ENCODE measurements at regions not wholly inside any gene's neighbourhood (a gene's known extent, or its start where the extent isn't known, plus 50 kb on each side); places are given as distances from the start of the nearest gene placed in this dataset.

- DNase-seq (ENCODE audit: low spot score) = no peak
Measured at GRCh38 chr3:178392511-178392926, 143.7 kb upstream of the KCNMB2 start.

DNA sequence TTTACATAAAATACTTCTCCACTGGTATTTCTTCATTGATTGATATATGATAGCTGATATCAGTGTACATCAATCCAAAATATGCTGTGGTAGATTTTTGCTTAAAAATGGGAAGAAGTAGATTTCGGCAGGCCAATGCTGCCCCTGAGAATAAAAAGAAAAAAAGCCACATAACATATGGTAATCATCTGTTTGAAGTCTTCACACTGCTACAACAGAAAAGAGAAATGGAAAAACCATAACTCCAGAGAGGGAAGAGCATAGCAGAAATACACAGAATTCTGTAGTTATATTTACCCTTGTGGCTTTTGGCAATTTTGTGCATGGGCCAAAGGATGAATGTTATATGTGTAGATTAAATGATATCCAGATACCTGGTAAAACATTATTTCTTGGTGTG lies 143.1 kb upstream of the KCNMB2 start:
- no peak for DNase-seq (ENCODE audit: low spot score)

- no peak for DNase-seq (ENCODE audit: low spot score)
Measured at GRCh38 chr3:178393824-178394223, 142.4 kb upstream of the KCNMB2 start.

DNA sequence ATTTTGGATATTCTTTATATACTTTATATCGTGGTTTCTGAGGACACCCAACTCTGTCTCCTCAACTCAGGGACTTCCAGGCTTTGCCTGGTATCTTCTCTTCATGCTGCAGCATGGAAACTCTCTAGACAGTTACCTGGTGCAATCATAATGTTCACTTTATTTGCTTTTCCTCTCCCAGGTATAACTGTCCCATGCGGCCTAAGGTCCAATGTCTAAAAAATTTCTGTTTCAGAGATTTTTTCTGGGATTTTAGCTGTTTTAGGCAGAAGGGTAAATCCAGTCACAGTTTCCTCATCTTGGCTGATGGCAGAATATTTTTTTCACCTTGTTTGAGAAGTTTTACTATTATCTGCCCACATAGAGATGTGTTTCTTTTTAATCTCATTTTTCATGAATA lies 139.9 kb upstream of the KCNMB2 start:
- DNase-seq (ENCODE audit: low spot score) = no peak

- DNase-seq (ENCODE audit: low spot score) = no peak
Measured at GRCh38 chr3:178397202-178397601, 139.0 kb upstream of the KCNMB2 start.

DNA sequence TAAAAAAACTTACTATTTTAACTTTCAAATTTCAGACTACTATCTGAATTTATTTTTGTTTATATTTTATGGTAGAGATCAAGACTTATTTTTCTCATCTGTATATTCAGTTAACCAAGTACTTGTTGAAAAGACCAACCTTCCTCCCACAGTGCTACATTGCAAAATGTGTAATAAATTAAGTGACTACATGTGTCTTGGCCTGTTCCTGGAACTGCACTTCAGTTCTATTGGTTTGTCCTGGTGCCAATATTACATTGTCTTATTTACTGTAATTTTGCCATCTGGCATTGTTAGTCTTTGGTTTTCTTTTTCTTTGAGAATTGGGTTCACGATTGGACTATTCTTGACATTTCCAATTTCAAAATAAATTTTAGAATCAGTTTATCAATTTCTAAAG lies 138.4 kb upstream of the KCNMB2 start:
- no peak for DNase-seq (ENCODE audit: low spot score)

GRCh38 chr3:178404961-178405360 lies 131.3 kb upstream of the KCNMB2 start:
- DNase-seq (ENCODE audit: low spot score) = no peak

DNA sequence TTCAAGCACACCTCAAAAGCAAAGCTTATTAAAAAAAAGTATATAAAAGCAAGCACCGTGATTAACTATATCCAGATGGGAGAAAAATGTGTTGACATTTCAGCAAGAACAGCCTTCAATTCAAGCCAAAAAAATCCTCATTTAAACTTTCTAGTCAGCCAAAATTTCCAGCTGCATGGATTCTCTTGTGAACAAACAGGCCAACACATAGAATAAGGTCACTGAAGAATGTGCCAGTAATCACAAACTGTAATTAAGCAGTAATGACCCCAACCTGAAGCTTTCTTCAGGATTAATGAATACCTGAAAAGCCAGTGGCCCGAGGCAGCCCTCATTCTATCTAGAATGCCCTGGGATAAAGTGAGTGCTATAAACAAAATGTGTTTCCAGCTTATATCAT lies 130.7 kb upstream of the KCNMB2 start:
- no peak for DNase-seq (ENCODE audit: low spot score)

DNA sequence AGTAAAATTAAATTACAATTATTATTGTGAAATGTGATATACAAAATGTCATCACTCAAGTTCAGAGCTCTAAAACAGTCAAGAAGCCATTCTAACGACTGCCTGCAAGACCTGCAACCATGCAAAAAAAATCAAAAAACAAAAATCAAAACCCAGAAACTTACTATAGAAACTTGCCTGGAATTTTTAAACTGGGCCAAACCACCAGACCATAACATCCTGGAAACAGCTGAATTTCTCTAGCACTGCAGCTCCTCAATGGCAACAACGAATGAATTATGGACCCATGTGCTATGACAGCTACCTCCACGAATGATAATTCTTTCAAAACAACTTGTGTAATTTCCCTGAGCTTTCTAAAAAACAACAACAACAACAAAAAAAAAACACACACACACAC lies 130.0 kb upstream of the KCNMB2 start:
- DNase-seq (ENCODE audit: low spot score) = no peak

GRCh38 chr3:178415384-178415783 lies 120.9 kb upstream of the KCNMB2 start:
- DNase-seq (ENCODE audit: low spot score) = no peak

DNA sequence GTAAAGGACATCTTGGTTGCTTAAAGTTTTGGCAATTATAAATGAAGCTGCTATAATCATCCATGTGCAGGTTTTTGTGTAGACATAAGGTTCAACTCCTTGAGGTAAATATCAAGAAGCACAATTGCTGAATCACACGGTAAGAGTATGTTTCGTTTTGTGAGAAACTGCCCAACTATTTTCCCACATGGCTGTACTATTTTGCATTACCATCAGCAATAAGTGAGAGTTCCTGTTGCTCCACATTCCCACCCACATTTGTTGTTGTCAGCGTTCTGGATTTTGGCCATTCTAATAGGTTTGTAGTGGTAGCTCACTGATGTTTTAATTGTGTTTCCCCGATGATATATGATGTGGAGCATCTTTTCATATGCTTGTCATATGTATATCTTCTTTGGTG lies 118.5 kb upstream of the KCNMB2 start:
- no peak for DNase-seq (ENCODE audit: low spot score)

GRCh38 chr3:178419071-178419470 lies 117.2 kb upstream of the KCNMB2 start:
- no peak for DNase-seq (ENCODE audit: low spot score)

DNA sequence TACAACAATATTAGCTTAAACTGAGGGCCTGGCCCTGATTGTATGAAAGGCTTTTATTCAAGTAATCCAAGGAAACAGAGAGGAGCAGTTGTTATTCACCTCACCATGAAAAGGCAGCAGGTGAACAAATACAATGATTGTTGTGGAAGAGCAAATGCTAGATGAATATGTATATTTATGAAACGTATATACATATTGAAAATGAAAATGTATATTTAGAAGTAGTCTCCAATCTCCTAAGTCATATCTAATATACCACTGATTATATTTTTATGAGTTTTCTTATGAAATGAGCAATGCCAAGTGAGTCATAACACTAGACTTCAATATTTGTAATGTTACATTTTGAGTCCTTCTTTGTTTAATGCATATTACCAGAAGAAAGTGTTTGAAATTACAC lies 116.2 kb upstream of the KCNMB2 start:
- DNase-seq (ENCODE audit: low spot score) = no peak

GRCh38 chr3:178421069-178421468 lies 115.2 kb upstream of the KCNMB2 start:
- no peak for DNase-seq (ENCODE audit: low spot score)

DNA sequence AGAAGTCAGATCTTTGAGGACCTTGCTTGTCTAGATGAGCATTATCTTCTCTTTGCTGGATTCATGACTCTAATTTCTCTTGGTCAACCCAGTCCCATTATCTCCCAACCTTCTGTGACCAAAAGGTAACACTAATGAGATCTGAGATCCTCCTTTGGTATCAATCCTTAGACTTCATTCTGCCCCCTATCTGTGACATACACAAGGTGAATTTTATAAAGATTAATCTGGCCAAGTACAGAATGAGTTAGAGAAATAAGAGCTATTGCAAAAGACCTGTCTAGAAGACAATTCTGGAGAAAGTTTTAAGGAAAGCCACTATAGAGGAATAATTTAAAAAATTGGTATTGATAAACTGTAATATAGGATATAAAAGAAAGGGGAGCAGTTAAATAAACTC lies 113.8 kb upstream of the KCNMB2 start:
- no peak for DNase-seq (ENCODE audit: low spot score)

DNA sequence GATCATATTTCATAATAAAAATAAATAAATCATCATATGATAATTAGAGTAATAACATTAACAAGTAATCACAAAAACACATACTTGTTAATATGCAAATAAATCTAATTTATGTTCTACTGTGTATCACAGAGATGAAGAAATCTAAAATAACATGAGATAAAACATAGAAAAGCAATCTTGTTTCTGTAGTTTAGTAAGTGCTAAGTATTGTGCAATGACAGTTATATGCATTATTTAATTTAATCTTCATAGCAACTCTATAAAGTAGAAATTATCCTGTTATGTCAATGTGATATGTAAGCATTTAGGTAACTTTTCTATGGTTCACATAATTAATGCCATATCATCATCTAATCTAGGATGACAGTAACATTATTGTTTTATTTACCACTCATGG lies 108.2 kb upstream of the KCNMB2 start:
- DNase-seq (ENCODE audit: low spot score) = no peak

DNA sequence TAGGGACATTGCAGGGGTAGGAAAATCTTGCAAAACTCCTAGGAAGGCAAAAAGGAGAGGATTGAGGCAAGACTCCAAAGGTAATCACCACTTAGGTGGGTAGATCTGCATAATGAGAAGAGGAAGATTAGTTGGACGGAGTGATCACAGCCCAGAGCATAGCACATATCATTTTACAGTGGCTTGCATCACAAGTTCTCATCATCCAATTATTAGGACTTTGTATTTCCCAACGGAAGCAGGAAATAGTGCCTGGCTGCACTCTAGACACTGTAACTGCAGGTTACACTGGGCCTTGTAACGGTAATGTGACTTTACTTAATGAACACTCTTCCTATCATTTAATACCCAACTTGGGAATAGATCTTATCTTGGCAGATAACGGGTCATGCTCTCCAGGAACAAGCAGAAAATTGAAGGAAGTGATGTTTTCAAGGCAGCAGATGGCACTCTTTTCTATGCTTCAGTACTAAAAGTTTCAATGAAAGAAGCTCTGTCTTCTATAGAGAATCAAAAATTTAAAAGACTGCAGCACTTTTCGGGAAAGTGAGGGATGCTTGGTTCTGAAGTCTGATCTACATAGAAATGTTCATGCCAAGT lies 101.9 kb upstream of the KCNMB2 start:
- no peak for DNase-seq (ENCODE audit: low spot score)

GRCh38 chr3:178435575-178435974 lies 100.7 kb upstream of the KCNMB2 start:
- no peak for DNase-seq (ENCODE audit: low spot score)

- DNase-seq (ENCODE audit: low spot score) = peak; percentile 16
Measured at GRCh38 chr3:178436773-178437172, 99.5 kb upstream of the KCNMB2 start.

- DNase-seq (ENCODE audit: low spot score) = no peak
Measured at GRCh38 chr3:178437236-178437635, 99.0 kb upstream of the KCNMB2 start.

DNA sequence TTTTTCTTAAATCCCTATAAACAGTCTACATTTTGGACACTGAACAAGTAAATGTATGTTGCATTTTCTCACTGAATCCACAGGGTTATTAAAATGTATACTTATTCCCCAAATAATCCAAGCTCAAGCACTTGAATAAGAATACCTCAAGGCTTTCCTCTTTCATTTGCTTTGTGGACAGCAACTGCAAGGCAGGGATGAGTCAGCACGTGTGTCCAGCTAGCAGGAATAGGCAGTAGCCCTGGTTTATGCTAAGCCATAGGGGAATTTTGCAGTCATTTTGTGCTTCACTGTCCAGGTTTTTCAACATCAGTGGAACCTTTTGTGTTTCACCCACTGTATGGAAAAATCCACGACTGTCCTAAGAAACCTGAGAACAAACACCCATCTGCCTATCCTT lies 96.7 kb upstream of the KCNMB2 start:
- DNase-seq (ENCODE audit: low spot score) = no peak

DNA sequence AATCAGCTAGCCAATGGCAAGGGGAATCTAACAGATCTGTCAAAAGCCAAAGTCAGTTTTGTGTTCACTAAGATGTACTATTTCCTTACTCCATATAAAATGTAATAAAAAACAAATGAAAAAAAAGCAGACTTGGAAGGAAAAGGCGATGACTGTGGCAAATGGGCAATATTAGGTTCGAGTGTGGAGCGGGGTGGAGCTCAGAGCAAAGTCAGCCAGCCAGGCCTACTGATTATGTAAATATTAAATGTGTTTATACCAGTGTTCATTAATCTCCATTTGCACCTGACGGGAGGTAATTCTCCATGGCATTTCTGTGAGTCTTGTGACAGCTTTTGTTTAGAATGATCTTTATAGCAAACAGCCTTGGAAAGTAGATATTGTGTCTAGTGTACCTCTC lies 96.2 kb upstream of the KCNMB2 start:
- DNase-seq (ENCODE audit: low spot score) = no peak

DNA sequence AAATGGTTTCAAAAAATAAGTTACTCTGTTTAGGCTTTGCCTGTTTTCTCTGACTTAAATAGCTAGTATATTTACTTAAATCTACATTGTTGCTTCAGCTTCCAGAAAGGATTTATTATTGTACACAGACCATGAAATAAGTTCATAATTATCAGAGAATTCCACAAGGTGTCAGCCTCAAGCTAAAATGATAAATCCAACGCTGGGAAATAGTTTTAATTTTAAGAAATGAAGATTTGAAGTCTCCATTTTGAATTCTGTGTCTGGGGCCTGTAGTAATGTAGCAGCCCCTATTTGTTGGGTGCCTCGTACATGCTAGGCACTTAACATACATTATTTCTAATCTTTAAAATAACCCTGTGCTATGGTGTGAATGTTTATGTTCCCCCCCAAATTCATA lies 92.6 kb upstream of the KCNMB2 start:
- no peak for DNase-seq (ENCODE audit: low spot score)

- no peak for DNase-seq (ENCODE audit: low spot score)
Measured at GRCh38 chr3:178445139-178445538, 91.1 kb upstream of the KCNMB2 start.

DNA sequence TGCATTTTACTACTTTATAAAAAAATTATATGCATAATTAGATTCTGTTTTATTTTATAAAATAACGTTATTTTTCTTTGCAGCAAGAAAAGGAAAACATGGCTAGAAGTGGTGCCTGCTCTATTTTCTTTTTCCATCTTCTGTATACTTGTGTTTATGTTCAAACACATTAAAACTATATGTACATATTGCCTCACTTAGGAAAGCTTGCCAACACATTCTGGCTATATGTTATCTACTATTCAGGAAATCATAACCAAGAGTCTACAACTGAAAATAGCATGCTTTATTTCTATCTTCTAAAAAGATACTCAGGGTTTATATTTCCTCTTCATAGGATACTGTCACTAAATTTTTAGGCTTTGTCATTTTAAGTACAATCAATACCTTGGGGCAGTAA lies 90.2 kb upstream of the KCNMB2 start:
- DNase-seq (ENCODE audit: low spot score) = no peak

Measured in LoVo (cell line).